GM20431 (cell line): ENCODE measurements at regions not wholly inside any gene's neighbourhood (a gene's known extent, or its start where the extent isn't known, plus 50 kb on each side); places are given as distances from the start of the nearest gene placed in this dataset.

Source experiments
- in situ Hi-C: fragments of 300-500 bp; cut with MseI, MboI; formaldehyde crosslinking; loops from one replicate; pipeline ENCODE4 v1.15.0; 2020; ENCODE audit warnings: low sequenced_read_pairs; ENCODE audit not compliant: unreplicated experiment

DNA sequence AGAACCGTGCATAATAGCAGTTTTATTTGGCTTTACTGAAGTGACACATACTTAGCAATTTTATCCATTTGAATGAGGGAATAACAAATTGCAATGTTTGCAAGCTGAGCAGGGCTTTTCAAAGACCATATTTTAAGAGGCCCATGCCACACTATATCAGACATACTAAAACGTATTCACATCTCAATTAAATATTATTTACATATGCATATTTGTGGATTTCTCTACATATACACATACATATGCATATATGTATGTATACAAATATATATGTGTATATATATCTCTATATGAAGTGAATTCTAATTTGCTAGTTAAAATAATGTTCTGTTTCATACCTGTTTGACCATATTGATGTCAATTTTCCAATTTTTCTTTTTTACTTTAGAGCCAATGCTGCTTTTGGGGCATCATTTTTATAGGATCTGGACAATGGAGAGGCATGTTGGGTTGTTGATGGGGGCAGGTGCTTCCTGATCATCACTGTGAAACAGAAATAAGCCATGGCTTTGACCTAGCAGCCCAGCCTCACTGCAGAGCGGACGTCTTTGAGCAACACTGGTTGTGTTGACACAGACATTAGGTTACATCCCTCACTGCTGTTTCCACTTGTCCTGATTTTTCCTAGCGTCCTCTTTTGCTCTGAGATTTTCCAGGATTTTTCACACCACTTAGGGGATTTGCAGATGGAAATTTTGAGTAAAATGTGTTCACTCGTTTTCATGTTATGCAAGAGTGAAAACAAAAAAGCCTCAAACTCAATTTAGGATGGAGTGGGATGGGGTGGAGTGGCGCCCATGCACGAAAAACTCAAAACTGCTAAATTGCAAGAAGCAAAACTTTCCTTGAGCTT, 56.9 kb downstream of the RDH14 start:
- in situ Hi-C loops, result loop anchor here (25.0 kb wide), 1 partner anchor 1359 kb away; no protein-coding TSS in a partner anchor

DNA sequence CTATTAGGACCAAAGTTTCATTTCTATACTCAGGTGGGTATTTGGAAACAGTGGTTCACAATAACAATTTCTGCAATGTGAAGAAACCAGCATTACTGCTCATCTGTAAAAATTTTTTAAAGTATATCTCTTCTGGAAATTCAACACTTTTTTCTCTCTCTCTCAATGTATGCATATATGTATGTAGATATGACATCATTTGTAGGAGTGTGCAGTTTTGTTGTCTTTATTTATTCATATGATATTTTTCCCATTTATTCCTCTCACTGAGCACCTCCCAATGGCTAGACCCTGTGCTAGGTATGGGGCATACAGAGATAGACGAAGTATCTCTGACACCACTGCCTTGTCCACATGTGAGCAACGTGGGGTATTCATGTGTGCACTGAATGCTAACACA, 58.3 kb downstream of the RDH14 start:
- in situ Hi-C loops, result loop anchor here (25.0 kb wide), 1 partner anchor 1360 kb away; no protein-coding TSS in a partner anchor

DNA sequence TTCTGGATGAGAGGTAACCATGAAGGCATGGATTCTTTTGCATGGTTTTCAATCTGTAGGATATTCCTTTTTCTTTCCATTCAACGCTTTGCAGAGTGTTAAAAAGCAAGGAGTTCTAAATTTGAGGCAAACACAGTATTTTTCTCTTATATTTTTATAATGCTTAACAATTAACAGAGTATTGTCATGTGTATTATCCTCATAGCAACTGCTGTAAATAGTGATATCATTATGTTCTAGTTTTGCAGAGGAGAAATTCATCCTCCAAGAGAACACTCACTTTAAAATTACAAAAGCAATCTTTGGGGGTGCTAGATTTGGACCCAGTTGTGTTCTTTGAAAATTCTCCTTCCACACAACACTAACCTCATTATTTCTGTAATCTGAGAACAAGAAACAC, 58.7 kb downstream of the RDH14 start:
- in situ Hi-C loops, result loop anchor here (25.0 kb wide), 1 partner anchor 1361 kb away; no protein-coding TSS in a partner anchor

- in situ Hi-C loops, result loop anchor here (25.0 kb wide), 1 partner anchor 1361 kb away; no protein-coding TSS in a partner anchor
Observed at GRCh38 chr2:18501156-18501555, 59.3 kb downstream of the RDH14 start.

DNA sequence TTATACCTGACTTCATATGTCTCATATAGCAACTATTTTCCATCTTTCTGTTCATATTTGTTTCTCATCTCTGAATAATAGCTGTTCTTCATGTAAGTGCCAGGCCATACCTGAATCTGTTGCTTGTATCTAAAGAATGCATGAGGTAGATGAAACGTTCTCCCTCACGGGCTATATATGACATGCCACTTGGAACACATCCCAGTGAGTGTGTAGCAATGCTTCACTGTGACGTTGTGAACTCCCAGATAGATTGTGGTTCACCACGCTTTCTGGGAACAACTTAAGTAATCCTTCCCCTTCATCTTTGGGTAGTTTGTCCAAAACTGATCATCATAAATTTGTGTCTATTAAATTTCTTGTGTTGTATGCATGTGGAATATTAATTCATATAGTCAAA, 60.1 kb downstream of the RDH14 start:
- in situ Hi-C loops, result loop anchor here (25.0 kb wide), 1 partner anchor 1362 kb away; no protein-coding TSS in a partner anchor

DNA sequence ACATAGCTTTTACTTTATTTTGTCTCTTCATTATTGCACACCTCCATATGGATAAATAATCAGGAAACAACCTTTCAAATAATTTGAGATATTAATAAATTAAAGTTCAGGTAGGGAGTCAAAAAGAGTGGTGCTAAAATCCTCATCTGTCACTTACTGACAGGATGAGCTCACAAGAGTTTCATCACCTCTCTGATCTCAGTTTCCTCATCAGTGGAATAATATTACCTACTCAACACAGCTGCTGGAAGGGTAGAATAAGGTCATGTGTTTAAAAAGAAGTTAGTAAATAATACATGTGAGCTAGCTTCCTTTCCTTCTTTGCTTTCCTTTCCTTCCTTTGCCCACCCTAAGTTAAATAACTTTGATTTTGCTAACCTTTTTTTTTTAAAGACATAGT, 61.9 kb downstream of the RDH14 start:
- in situ Hi-C loops, result no loop called here

DNA sequence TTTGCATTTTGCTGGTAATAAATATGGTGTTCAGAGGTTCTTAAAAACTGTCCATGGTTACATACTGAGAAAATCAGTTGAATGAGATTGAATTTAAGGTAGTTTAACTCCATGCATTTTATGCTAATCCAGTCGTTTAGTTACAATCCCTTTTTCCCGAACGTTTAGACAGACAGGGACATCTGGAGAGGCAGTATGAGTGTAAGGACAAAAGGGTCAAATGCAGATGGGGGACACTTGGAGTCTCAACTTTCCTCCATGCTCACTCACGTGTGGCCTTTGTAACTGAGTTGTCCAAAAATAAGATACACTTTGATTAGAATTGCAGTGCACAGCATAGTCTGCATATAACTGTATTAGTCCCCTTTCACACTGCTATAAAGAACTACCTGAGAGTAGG, 63.9 kb downstream of the RDH14 start:
- in situ Hi-C loops, result no loop called here

GRCh38 chr2:18495058-18495457, 65.4 kb downstream of the RDH14 start:
- in situ Hi-C loops, result no loop called here

DNA sequence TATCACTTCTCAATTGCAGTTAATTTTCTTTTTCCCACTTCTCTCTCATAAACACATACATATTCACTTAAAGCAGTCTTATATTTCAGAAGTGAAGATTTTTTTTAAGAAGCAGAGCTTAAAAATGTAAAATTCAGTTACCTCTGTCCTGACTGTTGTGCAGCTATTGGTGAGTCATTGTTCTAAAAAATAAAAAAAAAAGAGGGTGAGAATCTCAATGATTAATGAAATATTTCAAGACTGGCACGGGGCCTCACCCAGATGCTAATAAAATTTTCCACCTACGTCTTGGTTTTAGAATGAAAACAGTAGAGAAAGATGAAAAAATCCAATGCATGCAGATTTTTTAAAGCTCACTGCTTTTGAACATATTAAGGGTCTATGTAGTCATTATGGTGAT, 67.7 kb downstream of the RDH14 start:
- in situ Hi-C loops, result no loop called here

DNA sequence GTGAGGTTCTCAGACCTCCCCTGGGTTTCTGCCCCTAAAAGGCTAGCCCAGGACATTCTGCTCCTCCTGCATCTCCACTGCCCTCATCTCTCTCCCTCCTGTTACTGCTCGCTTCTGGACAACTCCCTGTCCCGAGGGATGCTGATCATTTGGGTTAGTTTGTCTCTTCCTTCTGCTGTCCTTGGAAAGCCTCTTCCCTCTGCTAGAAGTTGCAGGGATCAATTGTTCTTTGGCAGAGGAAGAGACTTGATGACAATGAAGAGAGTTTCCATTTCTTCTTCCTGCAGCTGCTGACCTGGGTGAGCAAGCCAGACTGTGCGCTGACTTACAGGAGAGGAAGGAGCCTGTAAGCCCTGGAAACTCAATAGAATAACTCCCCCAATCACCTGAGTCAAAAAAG, 68.9 kb downstream of the RDH14 start:
- in situ Hi-C loops, result no loop called here

DNA sequence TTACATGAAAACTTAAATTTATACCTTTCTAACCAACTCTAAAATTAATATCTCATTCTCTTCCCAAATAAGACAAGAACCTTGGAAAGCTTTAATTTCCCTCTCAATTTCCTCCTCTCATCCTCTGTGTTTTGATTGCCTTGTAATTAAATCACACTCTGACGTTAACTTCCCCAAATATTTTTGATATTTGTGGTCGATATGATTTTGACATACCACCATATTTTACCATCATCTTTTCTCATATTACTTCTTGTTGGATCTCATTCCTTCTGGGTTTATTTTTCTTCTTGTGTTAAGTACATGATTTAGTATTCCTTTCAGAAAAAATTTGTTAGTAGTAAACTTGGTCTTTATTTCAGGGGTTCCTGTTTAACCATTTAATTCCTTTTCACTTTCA, 69.6 kb downstream of the RDH14 start:
- in situ Hi-C loops, result no loop called here

GRCh38 chr2:18487106-18487913, 73.1 kb downstream of the RDH14 start:
- in situ Hi-C loops, result no loop called here

GRCh38 chr2:18484625-18485024, 75.8 kb downstream of the RDH14 start:
- in situ Hi-C loops, result no loop called here

- in situ Hi-C loops, result no loop called here
Observed at GRCh38 chr2:18483896-18484295, 76.6 kb downstream of the RDH14 start.

GRCh38 chr2:18482666-18483065, 77.8 kb downstream of the RDH14 start:
- in situ Hi-C loops, result no loop called here

DNA sequence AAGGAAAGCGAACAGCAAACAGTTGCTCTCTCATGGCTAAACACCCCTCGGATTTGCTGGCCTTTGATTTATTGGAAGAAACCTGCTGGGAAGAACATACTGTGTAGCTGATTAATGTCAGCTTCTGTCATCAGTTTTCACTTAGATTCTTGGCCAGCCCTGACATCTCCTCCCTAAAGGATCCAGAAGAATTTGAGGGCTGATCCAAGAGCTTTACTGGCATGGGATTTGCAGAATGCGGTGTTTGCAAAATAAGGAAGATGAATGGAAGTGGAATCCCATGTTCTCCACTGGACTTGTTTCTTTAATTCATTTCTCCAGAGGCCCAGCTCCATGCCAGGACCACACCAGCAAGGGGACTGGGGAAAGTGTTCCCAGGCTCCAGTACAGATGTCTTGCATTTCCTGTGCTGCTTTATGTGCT, 80.5 kb downstream of the RDH14 start:
- in situ Hi-C loops, result no loop called here

GRCh38 chr2:18477293-18477692, 83.2 kb downstream of the RDH14 start:
- in situ Hi-C loops, result no loop called here

- in situ Hi-C loops, result no loop called here
Observed at GRCh38 chr2:18476484-18476883, 84.0 kb downstream of the RDH14 start.

DNA sequence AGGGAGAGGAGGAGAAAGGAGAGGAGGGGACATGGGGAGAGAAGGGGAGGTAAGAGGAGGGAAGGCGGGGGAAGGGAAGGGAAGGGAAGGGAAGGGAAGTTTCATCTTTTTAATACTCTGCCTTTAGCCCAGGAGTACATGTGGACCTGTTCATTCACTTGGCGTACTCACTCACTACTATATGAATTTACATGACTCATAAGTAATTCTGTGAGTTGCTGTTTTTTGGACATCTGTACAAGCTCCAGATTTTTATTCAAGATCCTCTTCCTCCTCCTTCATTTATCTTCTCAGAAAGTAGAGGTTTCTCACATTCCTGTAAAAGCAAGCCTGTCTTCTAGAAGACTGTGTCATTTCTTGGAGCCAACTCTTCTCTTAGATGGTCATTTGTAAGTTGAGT, 84.6 kb downstream of the RDH14 start:
- in situ Hi-C loops, result no loop called here

GRCh38 chr2:18474700-18475099, 85.8 kb downstream of the RDH14 start:
- in situ Hi-C loops, result no loop called here
